C4-2B (cell line): ENCODE measurements at regions not wholly inside any gene's neighbourhood (a gene's known extent, or its start where the extent isn't known, plus 50 kb on each side); places are given as distances from the start of the nearest gene placed in this dataset.

ENCODE experiments used
- ZFX ChIP-seq: fragments of 450-650 bp; IDR thresholded peaks from 2 replicates; pipeline ENCODE4 v1.6.1; 2017
- TF ChIP-seq, protein P1 (sequence below): fragments of 450-650 bp; conservative IDR thresholded peaks from 2 replicates; pipeline ENCODE4 v1.5.1; 2017; ENCODE audit warnings: mild to moderate bottlenecking

DNA sequence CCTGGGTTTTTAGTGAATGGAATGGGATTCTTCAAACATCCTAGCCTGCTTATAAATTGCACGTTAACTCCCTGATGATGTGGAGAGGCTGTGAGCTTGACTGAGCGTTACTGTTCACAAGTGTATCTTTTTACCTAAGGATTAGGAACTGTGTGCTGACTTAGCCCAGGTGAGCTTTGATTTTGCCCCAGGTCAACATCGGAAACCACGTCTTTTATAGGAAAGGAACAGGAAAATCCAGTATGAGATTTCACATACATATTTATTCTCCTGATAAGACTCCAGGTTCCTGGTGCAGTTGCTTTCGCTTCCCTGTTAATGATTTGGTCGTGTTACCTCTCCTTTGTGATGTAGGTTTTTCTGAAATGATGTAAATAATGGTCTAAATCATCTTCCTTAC, 103.2 kb upstream of the BASP1 start:
- TF ChIP-seq, protein P1, sequence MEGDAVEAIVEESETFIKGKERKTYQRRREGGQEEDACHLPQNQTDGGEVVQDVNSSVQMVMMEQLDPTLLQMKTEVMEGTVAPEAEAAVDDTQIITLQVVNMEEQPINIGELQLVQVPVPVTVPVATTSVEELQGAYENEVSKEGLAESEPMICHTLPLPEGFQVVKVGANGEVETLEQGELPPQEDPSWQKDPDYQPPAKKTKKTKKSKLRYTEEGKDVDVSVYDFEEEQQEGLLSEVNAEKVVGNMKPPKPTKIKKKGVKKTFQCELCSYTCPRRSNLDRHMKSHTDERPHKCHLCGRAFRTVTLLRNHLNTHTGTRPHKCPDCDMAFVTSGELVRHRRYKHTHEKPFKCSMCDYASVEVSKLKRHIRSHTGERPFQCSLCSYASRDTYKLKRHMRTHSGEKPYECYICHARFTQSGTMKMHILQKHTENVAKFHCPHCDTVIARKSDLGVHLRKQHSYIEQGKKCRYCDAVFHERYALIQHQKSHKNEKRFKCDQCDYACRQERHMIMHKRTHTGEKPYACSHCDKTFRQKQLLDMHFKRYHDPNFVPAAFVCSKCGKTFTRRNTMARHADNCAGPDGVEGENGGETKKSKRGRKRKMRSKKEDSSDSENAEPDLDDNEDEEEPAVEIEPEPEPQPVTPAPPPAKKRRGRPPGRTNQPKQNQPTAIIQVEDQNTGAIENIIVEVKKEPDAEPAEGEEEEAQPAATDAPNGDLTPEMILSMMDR = no peak
- no peak for TF ChIP-seq ZFX
